Neural progenitor cell (in vitro differentiated cells): ENCODE measurements at regions not wholly inside any gene's neighbourhood (a gene's known extent, or its start where the extent isn't known, plus 50 kb on each side); places are given as distances from the start of the nearest gene placed in this dataset.

ENCODE experiments used
- CTCF ChIP-seq: fragments of 200-600 bp; sonication (generic); IDR thresholded peaks from 2 replicates; pipeline ENCODE4 v1.5.1; 2017; ENCODE audit warnings: antibody characterized with exemption, mild to moderate bottlenecking
- EZH2 ChIP-seq: fragments of 200-600 bp; sonication (generic); IDR thresholded peaks from 2 replicates; pipeline ENCODE4 v1.6.1; 2017; ENCODE audit warnings: antibody characterized with exemption, mild to moderate bottlenecking, moderate library complexity

GRCh38 chr4:117873779-117874178, 160.5 kb upstream of the NDST3 start:
- TF ChIP-seq CTCF (no peak), EZH2 (no peak)
